ENCODE measurements at regions not wholly inside any gene's neighbourhood (a gene's known extent, or its start where the extent isn't known, plus 50 kb on each side); places are given as distances from the start of the nearest gene placed in this dataset.
"Not testable (repeated sequence)": the region's sequence is repeated elsewhere in the genome, so short reads cannot be mapped to it uniquely, and the experiment has no call there.

- H3K36me3 ChIP-seq (replicated peaks in 1 of 2; ENCODE audit: control insufficient read depth in 2 of 2, insufficient read depth in 2 of 2, low read length in 2 of 2); H3K4ac ChIP-seq (ENCODE audit: low read length); H3K14ac ChIP-seq (ENCODE audit: low read length); H3K27ac ChIP-seq (replicated peaks; ENCODE audit: low read length); H3K27me3 ChIP-seq (ENCODE audit: control insufficient read depth in 3 of 3, insufficient read depth in 3 of 3, low read depth in 1 of 3, low read length in 3 of 3); H2BK12ac ChIP-seq (ENCODE audit: low read length); H2BK5ac ChIP-seq (ENCODE audit: low read length); H3K9me3 ChIP-seq (replicated peaks in 1 of 2; ENCODE audit: control insufficient read depth in 2 of 2, insufficient read depth in 1 of 2, low read depth in 1 of 2, low read length in 2 of 2); H3K9ac ChIP-seq (ENCODE audit: low read depth, low read length, poor library complexity); H3K4me1 ChIP-seq (ENCODE audit: control insufficient read depth in 2 of 2, insufficient read depth in 1 of 2, low read depth in 1 of 2, low read length in 2 of 2); H3K4me2 ChIP-seq (ENCODE audit: insufficient read depth, low read length, poor library complexity, severe bottlenecking); H3K23ac ChIP-seq (ENCODE audit: low read depth, low read length, poor library complexity); H2BK120ac ChIP-seq (ENCODE audit: low read depth, low read length); H3K79me1 ChIP-seq (ENCODE audit: low read depth, low read length); H4K8ac ChIP-seq (ENCODE audit: low read depth, low read length); H2AK5ac ChIP-seq (ENCODE audit: low read depth, low read length); H4K91ac ChIP-seq (ENCODE audit: low read depth, low read length, poor library complexity); H3K18ac ChIP-seq (ENCODE audit: low read length); DNase-seq (ENCODE audit: low spot score); H3K4me3 ChIP-seq (ENCODE audit: low read length in 2 of 2); H2AFZ ChIP-seq (ENCODE audit: low read length); H2BK15ac ChIP-seq (ENCODE audit: low read length): not testable (repeated sequence)
- no CpG with 5 or more reads among the region's 4 CpGs for WGBS, 2 donors (ENCODE audit: extremely low coverage in 2 of 2, insufficient read length in 2 of 2, insufficient replicate concordance in 1 of 2)
Observed at GRCh38 chr2:133998726-133999125, 255.1 kb upstream of the MGAT5 start.

- Histone ChIP-seq H2BK12ac (ENCODE audit: low read length) (no peak overlapping the region), H2BK15ac (ENCODE audit: low read length) (no peak overlapping the region), H2BK5ac (ENCODE audit: low read length) (no peak overlapping the region), H2BK120ac (ENCODE audit: low read depth, low read length) (no peak overlapping the region), H3K9me3 (replicated peaks in 1 of 2; ENCODE audit: control insufficient read depth in 2 of 2, insufficient read depth in 1 of 2, low read depth in 1 of 2, low read length in 2 of 2) (no peaks in the 10 kb centered on the region), H3K27ac (replicated peaks; ENCODE audit: low read length) (no peak overlapping the region), H3K4me2 (ENCODE audit: insufficient read depth, low read length, poor library complexity, severe bottlenecking) (no peak overlapping the region), H4K91ac (ENCODE audit: low read depth, low read length, poor library complexity) (no peak overlapping the region), H4K8ac (ENCODE audit: low read depth, low read length) (no peak overlapping the region), H3K23ac (ENCODE audit: low read depth, low read length, poor library complexity) (no peak overlapping the region), H3K79me1 (ENCODE audit: low read depth, low read length) (no peaks in the 10 kb centered on the region), H3K36me3 (replicated peaks in 1 of 2; ENCODE audit: control insufficient read depth in 2 of 2, insufficient read depth in 2 of 2, low read length in 2 of 2) (peaks cover 0 to 3% of the 10 kb centered on the region in 2 donors), H3K27me3 (ENCODE audit: control insufficient read depth in 3 of 3, insufficient read depth in 3 of 3, low read depth in 1 of 3, low read length in 3 of 3) (no peaks in the 10 kb centered on the region), H3K14ac (ENCODE audit: low read length) (no peak overlapping the region), H3K4ac (ENCODE audit: low read length) (no peak overlapping the region), H3K4me3 (ENCODE audit: low read length in 2 of 2) (no peak overlapping the region), H3K4me1 (ENCODE audit: control insufficient read depth in 2 of 2, insufficient read depth in 1 of 2, low read depth in 1 of 2, low read length in 2 of 2) (no peaks in the 10 kb centered on the region), H3K9ac (ENCODE audit: low read depth, low read length, poor library complexity) (no peak overlapping the region), H3K18ac (ENCODE audit: low read length) (no peak overlapping the region), H2AFZ (ENCODE audit: low read length) (no peak overlapping the region), H2AK5ac (ENCODE audit: low read depth, low read length) (no peak overlapping the region)
- no peak for DNase-seq (ENCODE audit: low spot score)
- no CpG with 5 or more reads among the region's 1 CpG for WGBS, 2 donors (ENCODE audit: extremely low coverage in 2 of 2, insufficient read length in 2 of 2, insufficient replicate concordance in 1 of 2)
Observed at GRCh38 chr2:134002391-134002790, 251.5 kb upstream of the MGAT5 start.

- H3K9me3 ChIP-seq (replicated peaks in 1 of 2; ENCODE audit: control insufficient read depth in 2 of 2, insufficient read depth in 1 of 2, low read depth in 1 of 2, low read length in 2 of 2) = no peaks in the 10 kb centered on the region
- peaks cover 0 to 3% of the 10 kb centered on the region in 2 donors for H3K36me3 ChIP-seq (replicated peaks in 1 of 2; ENCODE audit: control insufficient read depth in 2 of 2, insufficient read depth in 2 of 2, low read length in 2 of 2)
- no peak for DNase-seq (ENCODE audit: low spot score)
- no peak overlapping the region for H2AK5ac ChIP-seq (ENCODE audit: low read depth, low read length)
- no peak overlapping the region for H3K4ac ChIP-seq (ENCODE audit: low read length)
- H3K27ac ChIP-seq (replicated peaks; ENCODE audit: low read length) = no peak overlapping the region
- WGBS, 2 donors (ENCODE audit: extremely low coverage in 2 of 2, insufficient read length in 2 of 2, insufficient replicate concordance in 1 of 2) = no CpG with 5 or more reads among the region's 1 CpG
- H3K79me1 ChIP-seq (ENCODE audit: low read depth, low read length) = no peaks in the 10 kb centered on the region
- no peaks in the 10 kb centered on the region for H3K4me1 ChIP-seq (ENCODE audit: control insufficient read depth in 2 of 2, insufficient read depth in 1 of 2, low read depth in 1 of 2, low read length in 2 of 2)
- no peak overlapping the region for H4K8ac ChIP-seq (ENCODE audit: low read depth, low read length)
- no peak overlapping the region for H3K14ac ChIP-seq (ENCODE audit: low read length)
- H3K27me3 ChIP-seq (ENCODE audit: control insufficient read depth in 3 of 3, insufficient read depth in 3 of 3, low read depth in 1 of 3, low read length in 3 of 3) = no peaks in the 10 kb centered on the region
- no peak overlapping the region for H4K91ac ChIP-seq (ENCODE audit: low read depth, low read length, poor library complexity)
- no peak overlapping the region for H2AFZ ChIP-seq (ENCODE audit: low read length)
- H3K4me2 ChIP-seq (ENCODE audit: insufficient read depth, low read length, poor library complexity, severe bottlenecking) = no peak overlapping the region
- H2BK5ac ChIP-seq (ENCODE audit: low read length) = no peak overlapping the region
- H3K23ac ChIP-seq (ENCODE audit: low read depth, low read length, poor library complexity) = no peak overlapping the region
- no peak overlapping the region for H3K18ac ChIP-seq (ENCODE audit: low read length)
- no peak overlapping the region for H2BK12ac ChIP-seq (ENCODE audit: low read length)
- H3K9ac ChIP-seq (ENCODE audit: low read depth, low read length, poor library complexity) = no peak overlapping the region
- H2BK120ac ChIP-seq (ENCODE audit: low read depth, low read length) = no peak overlapping the region
- no peak overlapping the region for H3K4me3 ChIP-seq (ENCODE audit: low read length in 2 of 2)
- no peak overlapping the region for H2BK15ac ChIP-seq (ENCODE audit: low read length)
Observed at GRCh38 chr2:134002921-134003320, 251.0 kb upstream of the MGAT5 start.

- H3K4me1 ChIP-seq (ENCODE audit: control insufficient read depth in 2 of 2, insufficient read depth in 1 of 2, low read depth in 1 of 2, low read length in 2 of 2) = peaks cover 0 to 1% of the 10 kb centered on the region in 2 donors
- no peak overlapping the region for H2BK5ac ChIP-seq (ENCODE audit: low read length)
- H3K4me2 ChIP-seq (ENCODE audit: insufficient read depth, low read length, poor library complexity, severe bottlenecking) = no peak overlapping the region
- H2AK5ac ChIP-seq (ENCODE audit: low read depth, low read length) = no peak overlapping the region
- no peak overlapping the region for H3K14ac ChIP-seq (ENCODE audit: low read length)
- no peak overlapping the region for H3K4me3 ChIP-seq (ENCODE audit: low read length in 2 of 2)
- no peak overlapping the region for H4K8ac ChIP-seq (ENCODE audit: low read depth, low read length)
- no peaks in the 10 kb centered on the region for H3K79me1 ChIP-seq (ENCODE audit: low read depth, low read length)
- H3K9me3 ChIP-seq (replicated peaks in 1 of 2; ENCODE audit: control insufficient read depth in 2 of 2, insufficient read depth in 1 of 2, low read depth in 1 of 2, low read length in 2 of 2) = no peaks in the 10 kb centered on the region
- no peak overlapping the region for H3K4ac ChIP-seq (ENCODE audit: low read length)
- H3K9ac ChIP-seq (ENCODE audit: low read depth, low read length, poor library complexity) = no peak overlapping the region
- no peak overlapping the region for H2BK120ac ChIP-seq (ENCODE audit: low read depth, low read length)
- no peak overlapping the region for H2AFZ ChIP-seq (ENCODE audit: low read length)
- no CpG with 5 or more reads among the region's 1 CpG for WGBS, 2 donors (ENCODE audit: extremely low coverage in 2 of 2, insufficient read length in 2 of 2, insufficient replicate concordance in 1 of 2)
- H3K23ac ChIP-seq (ENCODE audit: low read depth, low read length, poor library complexity) = no peak overlapping the region
- no peak overlapping the region for H4K91ac ChIP-seq (ENCODE audit: low read depth, low read length, poor library complexity)
- H3K18ac ChIP-seq (ENCODE audit: low read length) = no peak overlapping the region
- H3K36me3 ChIP-seq (replicated peaks in 1 of 2; ENCODE audit: control insufficient read depth in 2 of 2, insufficient read depth in 2 of 2, low read length in 2 of 2) = peaks cover 0 to 3% of the 10 kb centered on the region in 2 donors
- DNase-seq (ENCODE audit: low spot score) = no peak
- H3K27ac ChIP-seq (replicated peaks; ENCODE audit: low read length) = no peak overlapping the region
- H3K27me3 ChIP-seq (ENCODE audit: control insufficient read depth in 3 of 3, insufficient read depth in 3 of 3, low read depth in 1 of 3, low read length in 3 of 3) = peaks cover 0 to 3% (median 0%) of the 10 kb centered on the region in 3 experiments
- H2BK15ac ChIP-seq (ENCODE audit: low read length) = no peak overlapping the region
- H2BK12ac ChIP-seq (ENCODE audit: low read length) = no peak overlapping the region
Observed at GRCh38 chr2:134004467-134004866, 249.4 kb upstream of the MGAT5 start.

All from neuronal stem cell (in vitro differentiated cells).